IMR-90 (cell line): ENCODE measurements at regions not wholly inside any gene's neighbourhood (a gene's known extent, or its start where the extent isn't known, plus 50 kb on each side); places are given as distances from the start of the nearest gene placed in this dataset.

Experiments used
- ATAC-seq: fragments of 200-7000 bp; cut with Tn5 transposase; 2 replicates; pipeline ENCODE4 v1.9.1; 2020; ENCODE audit warnings: low read depth, mild to moderate bottlenecking, moderate library complexity
- BruUV-seq: library from RNA; stranded (reverse); fragments of 400-500 nt; replicated peaks from 2 replicates; lab custom pipeline; 2021; lab: Mats Ljungman, UMichigan
- CTCF ChIA-PET: fragments of 300-600 bp; formaldehyde crosslinking; extraction: SDS; loops from one replicate; lab custom pipeline; 2021; ENCODE audit warnings: antibody characterized with exemption; lab: Yijun Ruan, JAX
- POLR2A ChIA-PET: fragments of 300-600 bp; sonication (Branson Sonifier 250); formaldehyde crosslinking; loops from one replicate; lab custom pipeline; 2022; ENCODE audit warnings: antibody characterized with exemption; ENCODE audit not compliant: unreplicated experiment; lab: Charles Lee
- DNase-seq: peaks from one replicate; pipeline ENCODE4 v3.0.0; 2013
- H2AFZ ChIP-seq: replicated peaks from 2 replicates; pipeline ENCODE3; 2013; ENCODE audit warnings: low read length, mild to moderate bottlenecking; ENCODE audit not compliant: poor library complexity
- H2AK5ac ChIP-seq: 2 replicates; pipeline ENCODE4 v1.6.1; 2013; ENCODE audit warnings: low read depth, low read length, inconsistent platforms
- H2AK9ac ChIP-seq: replicated peaks from 2 replicates; pipeline ENCODE3; 2013; ENCODE audit warnings: mild to moderate bottlenecking, low read depth, low read length, moderate library complexity; ENCODE audit not compliant: poor library complexity
- H2BK120ac ChIP-seq: 2 replicates; pipeline ENCODE4 v1.6.1; 2013; ENCODE audit warnings: low read depth, low read length, inconsistent platforms
- H2BK15ac ChIP-seq: 3 replicates; pipeline ENCODE4 v1.6.1; 2013; ENCODE audit warnings: low read depth, low read length, inconsistent platforms
- H2BK20ac ChIP-seq: 2 replicates; pipeline ENCODE4 v1.6.1; 2013; ENCODE audit warnings: low read depth, mild to moderate bottlenecking, inconsistent platforms, low read length, moderate library complexity
- H2BK5ac ChIP-seq: 2 replicates; pipeline ENCODE4 v1.6.1; 2013; ENCODE audit warnings: mild to moderate bottlenecking, low read depth, low read length, inconsistent platforms; ENCODE audit not compliant: poor library complexity, severe bottlenecking
- H3K14ac ChIP-seq: replicated peaks from 2 replicates; pipeline ENCODE4 v1.6.1; 2013; ENCODE audit warnings: low read depth, low read length, inconsistent platforms
- H3K18ac ChIP-seq: 2 replicates; pipeline ENCODE4 v1.6.1; 2013; ENCODE audit warnings: low read depth, low read length, control low read depth
- H3K23ac ChIP-seq: 2 replicates; pipeline ENCODE4 v1.6.1; 2013; ENCODE audit warnings: low read depth, low read length, inconsistent platforms
- H3K27ac ChIP-seq: 2 replicates; pipeline ENCODE4 v1.5.1; 2013; ENCODE audit warnings: mild to moderate bottlenecking, control low read depth, low read length; ENCODE audit not compliant: insufficient read depth
- H3K27me3 ChIP-seq: 2 replicates; pipeline ENCODE4 v1.6.1; 2013; ENCODE audit warnings: low read length; ENCODE audit not compliant: control insufficient read depth, insufficient read depth
- H3K36me3 ChIP-seq: 2 replicates; pipeline ENCODE4 v1.6.1; 2013; ENCODE audit warnings: low read length, mixed read lengths; ENCODE audit not compliant: control insufficient read depth, insufficient read depth
- H3K4ac ChIP-seq: 2 replicates; pipeline ENCODE4 v1.6.1; 2013; ENCODE audit warnings: low read depth, low read length, inconsistent platforms
- H3K4me1 ChIP-seq: 2 replicates; pipeline ENCODE4 v1.6.1; 2013; ENCODE audit warnings: low read length, mixed read lengths; ENCODE audit not compliant: control insufficient read depth, insufficient read depth
- H3K4me2 ChIP-seq: 2 replicates; pipeline ENCODE4 v1.6.1; 2013; ENCODE audit warnings: low read depth, mild to moderate bottlenecking, control low read depth, low read length, moderate library complexity
- H3K4me3 ChIP-seq: 2 replicates; pipeline ENCODE4 v1.5.1; 2013; ENCODE audit warnings: low read depth, mild to moderate bottlenecking, control low read depth, low read length, moderate library complexity; ENCODE audit not compliant: insufficient read depth
- H3K56ac ChIP-seq: 2 replicates; pipeline ENCODE4 v1.6.1; 2013; ENCODE audit warnings: low read length, inconsistent platforms; ENCODE audit not compliant: insufficient read depth; ENCODE audit errors: extremely low read depth
- H3K79me1 ChIP-seq, 2 experiments: 2 replicates each; pipeline ENCODE4 v1.6.1; 2013; ENCODE audit warnings: low read length in 2 of 2, inconsistent platforms in 1 of 2, low read depth in 1 of 2
- H3K9ac ChIP-seq: 2 replicates; pipeline ENCODE4 v1.6.1; 2013; ENCODE audit warnings: low read depth, low read length, control low read depth
- H3K9me1 ChIP-seq: 2 replicates; pipeline ENCODE4 v1.6.1; 2013; ENCODE audit warnings: low read length, inconsistent platforms; ENCODE audit not compliant: insufficient read depth
- H3K9me3 ChIP-seq: 2 replicates; pipeline ENCODE4 v1.6.1; 2013; ENCODE audit warnings: low read length; ENCODE audit not compliant: control insufficient read depth, insufficient read depth
- H4K20me1 ChIP-seq: 2 replicates; pipeline ENCODE4 v1.6.1; 2013; ENCODE audit warnings: low read length, inconsistent platforms; ENCODE audit not compliant: insufficient read depth
- H4K5ac ChIP-seq: 2 replicates; pipeline ENCODE4 v1.6.1; 2013; ENCODE audit warnings: mild to moderate bottlenecking, low read depth, low read length, control low read depth
- H4K8ac ChIP-seq, 2 experiments: 2 replicates each; pipeline ENCODE4 v1.6.1; 2013; ENCODE audit warnings: low read depth in 2 of 2, low read length in 2 of 2, control low read depth in 1 of 2, inconsistent platforms in 1 of 2
- H4K91ac ChIP-seq: 2 replicates; pipeline ENCODE4 v1.6.1; 2013; ENCODE audit warnings: low read depth, low read length, inconsistent platforms; ENCODE audit not compliant: insufficient read depth
- CEBPB ChIP-seq: IDR thresholded peaks from 2 replicates; pipeline ENCODE4 v1.6.1; 2012; ENCODE audit warnings: low read depth, low read length, improper control_type of control experiment
- WGBS, 2 experiments: methylation state at CpG; one replicate each; pipeline versions ENCODE4 v1.1.5 to v1.1.7; 2013; ENCODE audit warnings: missing lambda C conversion rate in 2 of 2; ENCODE audit not compliant: insufficient read length in 1 of 2; ENCODE audit errors: extremely low coverage in 2 of 2; 5-methylcytosine and 5-hydroxymethylcytosine counted together
- dilution Hi-C: fragments of 300-500 bp; cut with HindIII; formaldehyde crosslinking; loops from one replicate; pipeline ENCODE4 v1.14.3; 2018; ENCODE audit warnings: low sequenced_read_pairs; ENCODE audit not compliant: unreplicated experiment
- in situ Hi-C: fragments of 300-500 bp; cut with MboI; formaldehyde crosslinking; loops from 3 replicates; pipeline ENCODE4 v1.14.3; 2019; ENCODE audit warnings: low sequenced_read_pairs, inconsistent platforms, mixed read lengths
- intact Hi-C: fragments of 100-400 bp; cut with micrococcal nuclease; formaldehyde crosslinking; loops from 2 replicates; pipeline ENCODE4 v1.10.0; 2022

- intact Hi-C loops = loop anchor here (5.0 to 10.0 kb wide), 2 partner anchors 260 to 1047 kb away; no protein-coding TSS in a partner anchor
- peak; percentile 75 for DNase-seq
- CTCF ChIA-PET = no interaction called here
Observed at GRCh38 chr6:113381959-113382358, 475.2 kb upstream of the MARCKS start.

More at GRCh38 chr6:113381959-113382358, 475.2 kb upstream of the MARCKS start:
- no peak overlapping the region for H2BK20ac ChIP-seq
- H2AFZ ChIP-seq = no peak overlapping the region
- POLR2A ChIA-PET = interaction anchor here (0.6 kb wide), 1 partner anchor 430 kb away, joined by 4 read pairs; no protein-coding TSS in a partner anchor
- no peak overlapping the region for H4K91ac ChIP-seq
- no peak overlapping the region; the same call in 1 of the 2 replicates for H3K18ac ChIP-seq
- H3K9me3 ChIP-seq = no peaks in the 10 kb centered on the region
- H3K36me3 ChIP-seq = no peaks in the 10 kb centered on the region
- TF ChIP-seq CEBPB = no peak
- peaks cover 8% of the 10 kb centered on the region; the same call in 1 of the 2 replicates for H3K9me1 ChIP-seq
- H4K8ac ChIP-seq = peak overlapping the region in 1 of 2 experiments; percentile 1; a peak in 1 of 4 replicates
- H3K27me3 ChIP-seq = no peaks in the 10 kb centered on the region
- H3K56ac ChIP-seq = no peak overlapping the region
- H4K20me1 ChIP-seq = no peaks in the 10 kb centered on the region
- H3K9ac ChIP-seq = no peak overlapping the region
- H3K14ac ChIP-seq = no peak overlapping the region
- no peak overlapping the region for H3K4me2 ChIP-seq
- no peak overlapping the region; the same call in 1 of the 2 replicates for H3K27ac ChIP-seq
- no peak overlapping the region for H3K23ac ChIP-seq
- 0 out of 2 replicates have a peak overlapping the region, but pooled peaks have one; percentile 3 for H3K4ac ChIP-seq
- dilution Hi-C loops = no loop called here
- no peak overlapping the region for H3K4me3 ChIP-seq
- no peak overlapping the region; the same call in 1 of the 2 replicates for H2BK120ac ChIP-seq
- peak overlapping the region; percentile 9 for H2BK5ac ChIP-seq
- ATAC-seq = no peak
- in situ Hi-C loops = no loop called here
- H4K5ac ChIP-seq = no peak overlapping the region
- no peaks in the 10 kb centered on the region for H3K79me1 ChIP-seq
- peaks cover 9% of the 10 kb centered on the region for H3K4me1 ChIP-seq
- H2AK9ac ChIP-seq = no peak overlapping the region
- H2AK5ac ChIP-seq = peak overlapping the region; percentile 1; the same call in 1 of the 2 replicates
- H2BK15ac ChIP-seq = no peak overlapping the region
- BruUV-seq = no TSS peak
- WGBS, 2 experiments = no CpG with 5 or more reads among the region's 2 CpGs
